ENCODE measurements at regions not wholly inside any gene's neighbourhood (a gene's known extent, or its start where the extent isn't known, plus 50 kb on each side); places are given as distances from the start of the nearest gene placed in this dataset.

- TF ChIP-seq CTCF (IDR thresholded peaks at IDR 0.05 in 2 of 3, conservative IDR thresholded peaks at IDR 0.05 in 1 of 3; ENCODE audit: borderline replicate concordance in 1 of 3, insufficient read depth in 1 of 3, low read depth in 2 of 3, low read length in 2 of 3), result no peak
- TF ChIP-seq ZBTB33 (IDR thresholded peaks at IDR 0.05; ENCODE audit: extremely low read depth, insufficient replicate concordance, low read length), result no peak
- no peak for TF ChIP-seq ATF3 (IDR thresholded peaks at IDR 0.05)
- no peak for TF ChIP-seq POLR2AphosphoS5 (IDR thresholded peaks at IDR 0.05; ENCODE audit: low read depth, low read length)
- no peak for TF ChIP-seq ZNF274 (IDR thresholded peaks at IDR 0.05; ENCODE audit: low read depth, low read length)
These were observed 56.7 kb upstream of the USP29 start (continued) for GRCh38 chr19:57063070-57063469.

GRCh38 chr19:57067440-57067839 is 52.3 kb upstream of the USP29 start:
- Histone ChIP-seq H3K9me3 (ENCODE audit: control insufficient read depth in 1 of 2, insufficient read depth in 1 of 2, low read depth in 1 of 2, low read length in 2 of 2) (peaks cover 3 to 19% of the 10 kb centered on the region in 2 experiments; a peak in 2 of 4 replicates), H3K4me1 (ENCODE audit: control insufficient read depth in 1 of 2, insufficient read depth in 2 of 2, low read length in 2 of 2) (no peaks in the 10 kb centered on the region), H3K9ac (ENCODE audit: low read length) (no peak overlapping the region), H2AFZ (ENCODE audit: low read depth, low read length, poor library complexity, severe bottlenecking) (no peak overlapping the region), H3K79me2 (ENCODE audit: insufficient read depth, low read length) (no peaks in the 10 kb centered on the region), H4K20me1 (ENCODE audit: insufficient read depth) (no peaks in the 10 kb centered on the region), H3K9me2 (ENCODE audit: insufficient read depth) (no peaks in the 10 kb centered on the region), H3K4me2 (ENCODE audit: low read length) (no peak overlapping the region), H3K4me3 (replicated peaks in 1 of 2; ENCODE audit: low read depth in 1 of 2, low read length in 2 of 2) (no peak overlapping the region), H3K27ac (ENCODE audit: low read depth, low read length) (no peak overlapping the region), H3K27me3 (ENCODE audit: insufficient read depth, low read length) (no peaks in the 10 kb centered on the region), H3K36me3 (ENCODE audit: control insufficient read depth in 1 of 2, insufficient read depth in 2 of 2, low read length in 2 of 2) (no peaks in the 10 kb centered on the region)
- intact Hi-C loops (cut with micrococcal nuclease), result no loop called here
- no TSS peak for BruUV-seq (replicated peaks)
- ChIA-PET POLR2A (no interaction called here), RAD21 (ENCODE audit: low non-redundant PET in 1 of 2, low total read pairs in 2 of 2, uncharacterized antibody in 2 of 2, unreplicated experiment in 2 of 2) (no interaction called here), CTCF (no interaction called here)
- no peak for TF ChIP-seq ZNF274 (IDR thresholded peaks at IDR 0.05; ENCODE audit: low read depth, low read length)
- ATAC-seq (no peak), DNase-seq (ENCODE audit: low read depth, low spot score) (no peak)
